HEK293 (cell line): ENCODE measurements at regions not wholly inside any gene's neighbourhood (a gene's known extent, or its start where the extent isn't known, plus 50 kb on each side); places are given as distances from the start of the nearest gene placed in this dataset.

Source experiments
- CTCF ChIA-PET: fragments of 350-600 bp; formaldehyde crosslinking; extraction: SDS; loops from one replicate; lab custom pipeline; 2021; ENCODE audit warnings: antibody characterized with exemption; lab: Yijun Ruan, JAX
- POLR2A ChIA-PET: fragments of 300-600 bp; formaldehyde crosslinking; extraction: SDS; loops from one replicate; lab custom pipeline; 2020; ENCODE audit warnings: antibody characterized with exemption, inconsistent platforms; lab: Yijun Ruan, JAX
- H3K27ac ChIP-seq: fragments of 200-500 bp; sonication (Bioruptor generic); 2 replicates; pipeline ENCODE4 v1.5.1; 2014; ENCODE audit warnings: low read depth, low read length, control low read depth, inconsistent platforms; ENCODE audit errors: extremely low read depth
- H3K36me3 ChIP-seq, 2 experiments: fragments of 200-500 bp in 1 of 2; sonication (Bioruptor generic) in 1 of 2; 1 replicate in 1 of 2; 2 replicates in 1 of 2; pipeline ENCODE4 v1.5.1; 2014 to 2017; ENCODE audit warnings: inconsistent platforms in 2 of 2, low read length in 2 of 2; ENCODE audit not compliant: control insufficient read depth in 2 of 2, insufficient read depth in 1 of 2
- H3K4me1 ChIP-seq: fragments of 200-500 bp; sonication (Bioruptor generic); 2 replicates; pipeline ENCODE4 v1.5.1; 2014; ENCODE audit warnings: mild to moderate bottlenecking, low read length, inconsistent platforms; ENCODE audit not compliant: control insufficient read depth, insufficient read depth
- H3K4me3 ChIP-seq: 2 replicates; pipeline ENCODE4 v1.5.1; 2011; ENCODE audit warnings: low read depth, mild to moderate bottlenecking, control low read depth, low read length, moderate library complexity
- H3K9me3 ChIP-seq: fragments of 200-500 bp; sonication (Bioruptor generic); 2 replicates; pipeline ENCODE4 v1.5.1; 2014; ENCODE audit warnings: low read depth, low read length, inconsistent platforms; ENCODE audit not compliant: control insufficient read depth, insufficient read depth
- GLIS2 ChIP-seq: fragments of 450-650 bp; formaldehyde crosslinking; IDR thresholded peaks from 2 replicates; pipeline ENCODE4 v1.5.1; 2016; ENCODE audit warnings: missing biosample characterization, missing genetic modification characterization
- IKZF3 ChIP-seq: fragments of 450-650 bp; IDR thresholded peaks from 2 replicates; pipeline ENCODE4 v1.5.0; 2018; ENCODE audit warnings: missing biosample characterization, mild to moderate bottlenecking, missing genetic modification characterization, moderate library complexity
- KLF16 ChIP-seq: fragments of 450-650 bp; formaldehyde crosslinking; IDR thresholded peaks from 2 replicates; pipeline ENCODE4 v1.5.1; 2017; ENCODE audit warnings: missing biosample characterization, missing genetic modification characterization
- PATZ1 ChIP-seq: fragments of 450-650 bp; formaldehyde crosslinking; IDR thresholded peaks from 2 replicates; pipeline ENCODE4 v1.5.1; 2016; ENCODE audit warnings: missing biosample characterization, missing genetic modification characterization
- REPIN1 ChIP-seq: fragments of 450-650 bp; formaldehyde crosslinking; IDR thresholded peaks from 2 replicates; pipeline ENCODE4 v1.5.1; 2017; ENCODE audit warnings: missing biosample characterization, missing genetic modification characterization, low read depth
- TRIM28 ChIP-seq: IDR thresholded peaks from 2 replicates; pipeline ENCODE4 v1.6.1; 2011; ENCODE audit warnings: low read length, control low read depth, borderline replicate concordance
- ZBTB11 ChIP-seq: fragments of 450-650 bp; formaldehyde crosslinking; conservative IDR thresholded peaks from 2 replicates; pipeline ENCODE4 v1.5.1; 2016; ENCODE audit warnings: low read depth, missing biosample characterization, missing genetic modification characterization
- ZFP3 ChIP-seq: fragments of 450-650 bp; formaldehyde crosslinking; IDR thresholded peaks from 2 replicates; pipeline ENCODE4 v1.5.1; 2016; ENCODE audit warnings: low read depth, missing biosample characterization, missing genetic modification characterization
- ZNF169 ChIP-seq: fragments of 450-650 bp; formaldehyde crosslinking; IDR thresholded peaks from 2 replicates; pipeline ENCODE4 v1.5.1; 2016; ENCODE audit warnings: missing biosample characterization, missing genetic modification characterization
- ZNF19 ChIP-seq: fragments of 450-650 bp; formaldehyde crosslinking; IDR thresholded peaks from 2 replicates; pipeline ENCODE4; 2016; ENCODE audit warnings: missing biosample characterization, missing genetic modification characterization, low read depth
- ZNF335 ChIP-seq: fragments of 450-650 bp; formaldehyde crosslinking; conservative IDR thresholded peaks from 2 replicates; pipeline ENCODE4 v1.5.1; 2016; ENCODE audit warnings: missing biosample characterization, missing genetic modification characterization
- ZNF555 ChIP-seq: fragments of 450-650 bp; formaldehyde crosslinking; conservative IDR thresholded peaks from 2 replicates; pipeline ENCODE4 v1.5.1; 2017; ENCODE audit warnings: missing biosample characterization, mild to moderate bottlenecking, missing genetic modification characterization, inconsistent platforms
- ZNF621 ChIP-seq: fragments of 450-650 bp; formaldehyde crosslinking; IDR thresholded peaks from 2 replicates; pipeline ENCODE4 v1.5.1; 2017; ENCODE audit warnings: missing biosample characterization, missing genetic modification characterization
- ZNF626 ChIP-seq: fragments of 450-650 bp; sonication (Bioruptor Pico); formaldehyde crosslinking; IDR thresholded peaks from 2 replicates; pipeline ENCODE4 v1.5.1; 2018; ENCODE audit warnings: missing biosample characterization, missing genetic modification characterization, inconsistent platforms
- ZNF670 ChIP-seq: fragments of 450-650 bp; formaldehyde crosslinking; IDR thresholded peaks from 2 replicates; pipeline ENCODE4 v1.5.1; 2016; ENCODE audit warnings: missing biosample characterization, missing genetic modification characterization, low read depth
- ZNF677 ChIP-seq: fragments of 450-650 bp; IDR thresholded peaks from 2 replicates; pipeline ENCODE4 v1.5.0; 2018; ENCODE audit warnings: missing biosample characterization, mild to moderate bottlenecking, missing genetic modification characterization, moderate library complexity
- ZNF707 ChIP-seq: fragments of 450-650 bp; formaldehyde crosslinking; IDR thresholded peaks from 2 replicates; pipeline ENCODE4 v1.5.1; 2016; ENCODE audit warnings: missing biosample characterization, missing genetic modification characterization
- ZNF843 ChIP-seq: fragments of 450-650 bp; formaldehyde crosslinking; IDR thresholded peaks from 2 replicates; pipeline ENCODE4 v1.5.1; 2016; ENCODE audit warnings: missing biosample characterization, missing genetic modification characterization
- ZSCAN23 ChIP-seq: fragments of 450-650 bp; formaldehyde crosslinking; IDR thresholded peaks from 2 replicates; pipeline ENCODE4 v1.5.1; 2016; ENCODE audit warnings: missing biosample characterization, missing genetic modification characterization
- ZSCAN30 ChIP-seq: fragments of 450-650 bp; IDR thresholded peaks from 2 replicates; pipeline ENCODE4 v1.5.1; 2018; ENCODE audit warnings: missing biosample characterization, mild to moderate bottlenecking, missing genetic modification characterization, moderate library complexity

- TF ChIP-seq ZNF843 (tag by site-specific recombination) (no peak), KLF16 (tag by site-specific recombination) (no peak), IKZF3 (tag by site-specific recombination) (0 out of 2 replicates have a peak, but pooled peaks have one; percentile 31)
Measured at GRCh38 chr7:96591900-96592676, 117.6 kb downstream of the SEM1 start (continued).

DNA sequence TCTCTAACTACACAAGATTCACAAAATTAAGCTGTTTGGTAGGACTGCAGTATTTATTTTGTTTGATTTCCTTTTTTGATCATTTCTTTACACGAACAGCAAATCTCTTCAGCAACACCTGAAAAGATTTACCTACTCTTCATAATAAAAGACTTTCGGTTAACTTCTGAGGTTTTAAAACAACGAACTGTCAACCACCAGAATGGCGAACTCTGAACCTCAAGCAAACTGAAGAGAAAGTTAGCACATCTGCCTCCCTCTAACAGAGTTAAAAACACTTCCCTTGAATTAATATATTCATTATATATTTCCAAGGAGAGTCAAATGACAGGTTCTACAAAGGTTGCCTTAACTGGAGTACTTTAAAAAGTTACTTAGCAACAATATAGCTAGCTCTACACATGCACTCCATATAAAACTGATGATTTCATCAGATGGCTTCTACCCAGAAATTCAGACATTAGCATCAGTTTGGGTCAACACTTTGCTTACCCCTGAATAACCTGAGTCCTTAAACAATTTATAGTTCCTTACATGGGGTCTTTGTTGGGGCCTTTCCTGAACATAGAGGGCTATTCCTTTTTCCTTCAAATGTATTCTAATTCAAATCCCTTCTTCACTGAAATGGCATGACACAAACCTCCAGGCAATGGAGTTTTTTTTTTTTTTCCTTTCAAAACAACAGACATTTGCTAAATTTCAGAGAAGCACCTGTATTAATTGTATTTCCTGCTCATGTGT lies 118.3 kb downstream of the SEM1 start:
- no peak overlapping the region for H3K4me3 ChIP-seq
- no peaks in the 10 kb centered on the region for H3K9me3 ChIP-seq
- POLR2A ChIA-PET = no interaction called here
- TF ChIP-seq ZNF677 (tag by site-specific recombination) (no peak), REPIN1 (tag by site-specific recombination) (no peak), ZSCAN30 (no peak), ZSCAN23 (tag by site-specific recombination) (no peak), ZBTB11 (tag by site-specific recombination) (no peak), ZFP3 (tag by site-specific recombination) (no peak), ZNF335 (tag by site-specific recombination) (no peak), TRIM28 (no peak), ZNF707 (no peak), PATZ1 (tag by site-specific recombination) (no peak), ZNF555 (tag by site-specific recombination) (no peak), ZNF621 (tag by site-specific recombination) (no peak), ZNF169 (tag by site-specific recombination) (no peak), ZNF670 (no peak), ZNF19 (tag by site-specific recombination) (no peak), GLIS2 (tag by site-specific recombination) (no peak), ZNF626 (no peak)
- TF ChIP-seq, all 188 proteins: peak for 0
- H3K27ac ChIP-seq = no peak overlapping the region; the same call in 1 of the 2 replicates
- no peaks in the 10 kb centered on the region for H3K36me3 ChIP-seq
- H3K4me1 ChIP-seq = peaks cover 25% of the 10 kb centered on the region
- CTCF ChIA-PET = no interaction called here
